A673 (cell line): ENCODE measurements at regions not wholly inside any gene's neighbourhood (a gene's known extent, or its start where the extent isn't known, plus 50 kb on each side); places are given as distances from the start of the nearest gene placed in this dataset.

Source experiments
- BruUV-seq: library from RNA; stranded (reverse); fragments of 400-500 nt; replicated peaks from 2 replicates; lab custom pipeline; 2021; lab: Mats Ljungman, UMichigan
- CTCF ChIA-PET: fragments of 300-600 bp; sonication (Branson Sonifier 250); formaldehyde crosslinking; loops from one replicate; lab custom pipeline; 2022; ENCODE audit warnings: antibody characterized with exemption; lab: Charles Lee
- POLR2A ChIA-PET: fragments of 300-600 bp; sonication (Branson Sonifier 250); formaldehyde crosslinking; loops from one replicate; lab custom pipeline; 2022; ENCODE audit warnings: antibody characterized with exemption; ENCODE audit not compliant: low non-redundant PET; lab: Charles Lee
- DNase-seq: peaks from one replicate; pipeline ENCODE4 v3.0.0-alpha.2; 2015; ENCODE audit warnings: low spot score
- H3K27ac ChIP-seq: fragments of 200-600 bp; sonication (generic); 2 replicates; pipeline ENCODE4 v1.5.1; 2016; ENCODE audit warnings: mixed run types, low read depth, mild to moderate bottlenecking, mixed read lengths, antibody characterized with exemption, low read length; ENCODE audit not compliant: poor library complexity, severe bottlenecking
- H3K27me3 ChIP-seq: fragments of 200-600 bp; sonication (generic); replicated peaks from 2 replicates; pipeline ENCODE4 v1.6.1; 2017; ENCODE audit warnings: mixed run types, low read depth, mild to moderate bottlenecking, mixed read lengths, antibody characterized with exemption, low read length; ENCODE audit not compliant: insufficient read depth, poor library complexity
- H3K36me3 ChIP-seq: fragments of 200-600 bp; sonication (generic); 2 replicates; pipeline ENCODE4 v1.6.1; 2016; ENCODE audit warnings: mixed run types, mild to moderate bottlenecking, mixed read lengths, antibody characterized with exemption, low read length; ENCODE audit not compliant: insufficient read depth, poor library complexity, severe bottlenecking
- H3K4me1 ChIP-seq: fragments of 200-600 bp; sonication (generic); 2 replicates; pipeline ENCODE4 v1.6.1; 2017; ENCODE audit warnings: mixed run types, mild to moderate bottlenecking, mixed read lengths, antibody characterized with exemption, low read length; ENCODE audit not compliant: insufficient read depth, poor library complexity, severe bottlenecking
- H3K4me3 ChIP-seq: fragments of 200-600 bp; sonication (generic); 2 replicates; pipeline ENCODE4 v1.5.1; 2016; ENCODE audit warnings: low read depth, mixed run types, mild to moderate bottlenecking, mixed read lengths, low read length; ENCODE audit not compliant: poor library complexity, severe bottlenecking
- H3K9me3 ChIP-seq: fragments of 200-600 bp; sonication (generic); 2 replicates; pipeline ENCODE4 v1.6.1; 2016; ENCODE audit warnings: mixed run types, low read depth, mild to moderate bottlenecking, mixed read lengths, antibody characterized with exemption, low read length; ENCODE audit not compliant: poor library complexity, severe bottlenecking
- EZH2 ChIP-seq: fragments of 200-600 bp; sonication (generic); IDR thresholded peaks from 2 replicates; pipeline ENCODE4 v1.6.1; 2017; ENCODE audit warnings: borderline replicate concordance, low read depth, mild to moderate bottlenecking, mixed read lengths, antibody characterized with exemption, low read length; ENCODE audit not compliant: poor library complexity, severe bottlenecking
- intact Hi-C: fragments of 100-400 bp; cut with micrococcal nuclease; formaldehyde crosslinking; loops from one replicate; pipeline ENCODE4 v1.10.0; 2022; ENCODE audit not compliant: unreplicated experiment
- TF ChIP-seq, protein P1 (sequence below): fragments of 300-800, 200-600 bp; sonication (generic); conservative IDR thresholded peaks from 2 replicates; pipeline ENCODE4 v1.5.1; 2017; ENCODE audit warnings: low read depth, mild to moderate bottlenecking, antibody characterized with exemption, low read length, moderate library complexity, mixed read lengths

- no peaks in the 10 kb centered on the region for H3K27me3 ChIP-seq
- ChIA-PET POLR2A (no interaction called here), CTCF (no interaction called here)
These were observed 88.6 kb upstream of the FBN2 start for GRCh38 chr5:128626536-128627090.

DNA sequence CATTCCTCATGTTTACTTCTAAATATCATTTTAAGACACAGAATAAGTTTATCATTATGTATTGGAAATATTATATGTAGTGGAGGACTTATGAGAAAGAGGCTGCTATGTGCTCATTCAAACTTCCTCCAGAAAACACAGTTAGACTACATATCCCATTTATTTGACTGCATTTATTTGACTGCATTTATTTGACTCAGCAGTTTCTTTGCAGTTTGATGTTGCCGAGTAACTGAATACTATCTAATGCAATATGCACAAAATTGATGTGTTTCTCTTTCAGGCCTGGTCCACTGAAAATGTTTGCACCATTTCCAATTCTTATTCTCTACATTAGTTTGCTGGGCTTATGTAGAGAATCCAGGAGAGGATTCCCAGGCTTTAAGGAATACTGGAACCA, 89.9 kb upstream of the FBN2 start:
- Histone ChIP-seq H3K9me3 (no peaks in the 10 kb centered on the region), H3K27ac (no peak overlapping the region), H3K36me3 (no peaks in the 10 kb centered on the region), H3K4me3 (no peak overlapping the region), H3K4me1 (no peaks in the 10 kb centered on the region), H3K27me3 (no peaks in the 10 kb centered on the region)
- BruUV-seq = no TSS peak
- TF ChIP-seq EZH2 = no peak
- CTCF ChIA-PET = no interaction called here
- no peak for DNase-seq
- intact Hi-C loops = no loop called here
- POLR2A ChIA-PET = no interaction called here

More at GRCh38 chr5:128626536-128627090, 88.6 kb upstream of the FBN2 start:
- intact Hi-C loops = no loop called here
- no peak for TF ChIP-seq EZH2
- TF ChIP-seq, protein P1, sequence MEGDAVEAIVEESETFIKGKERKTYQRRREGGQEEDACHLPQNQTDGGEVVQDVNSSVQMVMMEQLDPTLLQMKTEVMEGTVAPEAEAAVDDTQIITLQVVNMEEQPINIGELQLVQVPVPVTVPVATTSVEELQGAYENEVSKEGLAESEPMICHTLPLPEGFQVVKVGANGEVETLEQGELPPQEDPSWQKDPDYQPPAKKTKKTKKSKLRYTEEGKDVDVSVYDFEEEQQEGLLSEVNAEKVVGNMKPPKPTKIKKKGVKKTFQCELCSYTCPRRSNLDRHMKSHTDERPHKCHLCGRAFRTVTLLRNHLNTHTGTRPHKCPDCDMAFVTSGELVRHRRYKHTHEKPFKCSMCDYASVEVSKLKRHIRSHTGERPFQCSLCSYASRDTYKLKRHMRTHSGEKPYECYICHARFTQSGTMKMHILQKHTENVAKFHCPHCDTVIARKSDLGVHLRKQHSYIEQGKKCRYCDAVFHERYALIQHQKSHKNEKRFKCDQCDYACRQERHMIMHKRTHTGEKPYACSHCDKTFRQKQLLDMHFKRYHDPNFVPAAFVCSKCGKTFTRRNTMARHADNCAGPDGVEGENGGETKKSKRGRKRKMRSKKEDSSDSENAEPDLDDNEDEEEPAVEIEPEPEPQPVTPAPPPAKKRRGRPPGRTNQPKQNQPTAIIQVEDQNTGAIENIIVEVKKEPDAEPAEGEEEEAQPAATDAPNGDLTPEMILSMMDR = no peak
- no peaks in the 10 kb centered on the region for H3K4me1 ChIP-seq
- H3K27ac ChIP-seq = no peak overlapping the region
- no peaks in the 10 kb centered on the region for H3K9me3 ChIP-seq
- H3K4me3 ChIP-seq = no peak overlapping the region
- H3K36me3 ChIP-seq = no peaks in the 10 kb centered on the region
- DNase-seq = no peak
- BruUV-seq = no TSS peak

- H3K4me3 ChIP-seq = no peak overlapping the region
- no TSS peak for BruUV-seq
- intact Hi-C loops = no loop called here
- H3K27me3 ChIP-seq = no peaks in the 10 kb centered on the region
- H3K4me1 ChIP-seq = no peaks in the 10 kb centered on the region
- no peak for TF ChIP-seq EZH2
- TF ChIP-seq, protein P1 = no peak
- DNase-seq = no peak
- ChIA-PET CTCF (no interaction called here), POLR2A (no interaction called here)
- no peaks in the 10 kb centered on the region for H3K9me3 ChIP-seq
- no peaks in the 10 kb centered on the region for H3K36me3 ChIP-seq
- H3K27ac ChIP-seq = no peak overlapping the region
These were observed 91.1 kb upstream of the FBN2 start for GRCh38 chr5:128629157-128629556.

DNA sequence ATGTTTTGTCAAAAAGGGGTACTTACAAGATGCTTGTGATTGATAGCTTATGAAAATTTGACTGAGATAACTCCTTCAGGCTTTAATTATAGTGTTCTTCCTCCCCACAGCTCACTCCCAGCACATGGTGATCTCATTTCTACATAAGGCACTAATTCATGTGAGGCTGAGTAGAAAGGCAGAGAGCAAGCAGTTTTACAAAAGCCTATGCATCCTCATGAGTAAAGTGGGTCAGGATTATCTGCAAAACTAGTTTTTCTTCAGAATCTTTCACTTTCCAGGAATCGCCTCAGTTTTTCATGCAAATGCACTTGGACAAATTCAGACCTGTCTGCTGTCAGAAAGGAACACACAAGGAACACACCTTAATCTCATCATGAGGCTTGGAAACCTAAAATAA, 92.1 kb upstream of the FBN2 start:
- no peaks in the 10 kb centered on the region for H3K4me1 ChIP-seq
- H3K4me3 ChIP-seq = no peak overlapping the region
- no peaks in the 10 kb centered on the region for H3K27me3 ChIP-seq
- POLR2A ChIA-PET = no interaction called here
- no peaks in the 10 kb centered on the region for H3K9me3 ChIP-seq
- no peak overlapping the region for H3K27ac ChIP-seq
- DNase-seq = no peak
- intact Hi-C loops = no loop called here
- no TSS peak for BruUV-seq
- no peak for TF ChIP-seq EZH2
- TF ChIP-seq, protein P1 = no peak
- no peaks in the 10 kb centered on the region for H3K36me3 ChIP-seq
- CTCF ChIA-PET = no interaction called here
